HEK293 (cell line): ENCODE measurements at regions not wholly inside any gene's neighbourhood (a gene's known extent, or its start where the extent isn't known, plus 50 kb on each side); places are given as distances from the start of the nearest gene placed in this dataset.
A peak's percentile ranks its signal among the peaks of the same experiment; 100 is the strongest.

Experiments
- AEBP2 ChIP-seq: fragments of 450-650 bp; formaldehyde crosslinking; IDR thresholded peaks from 2 replicates; pipeline ENCODE4 v1.5.1; 2016; ENCODE audit warnings: missing biosample characterization, missing genetic modification characterization, borderline replicate concordance
- CTCF ChIP-seq: fragments of 450-650 bp; formaldehyde crosslinking; IDR thresholded peaks from 2 replicates; pipeline ENCODE4 v1.5.1; 2016; ENCODE audit warnings: missing biosample characterization, missing genetic modification characterization
- EGR2 ChIP-seq: fragments of 450-650 bp; formaldehyde crosslinking; IDR thresholded peaks from 2 replicates; pipeline ENCODE4 v1.5.1; 2016; ENCODE audit warnings: low read depth, missing biosample characterization, missing genetic modification characterization
- HIC1 ChIP-seq: fragments of 450-650 bp; formaldehyde crosslinking; IDR thresholded peaks from 2 replicates; pipeline ENCODE4 v1.5.1; 2016; ENCODE audit warnings: missing biosample characterization, missing genetic modification characterization
- KLF10 ChIP-seq: fragments of 450-650 bp; IDR thresholded peaks from 2 replicates; pipeline ENCODE4 v1.5.1; 2018; ENCODE audit warnings: missing biosample characterization, mild to moderate bottlenecking, missing genetic modification characterization
- KLF9 ChIP-seq: fragments of 450-650 bp; formaldehyde crosslinking; IDR thresholded peaks from 2 replicates; pipeline ENCODE4 v1.5.1; 2016; ENCODE audit warnings: missing biosample characterization, missing genetic modification characterization, low read depth
- OSR2 ChIP-seq: fragments of 450-650 bp; formaldehyde crosslinking; IDR thresholded peaks from 2 replicates; pipeline ENCODE4 v1.5.1; 2016; ENCODE audit warnings: missing biosample characterization, missing genetic modification characterization
- SCRT2 ChIP-seq: fragments of 450-650 bp; formaldehyde crosslinking; IDR thresholded peaks from 2 replicates; pipeline ENCODE4 v1.5.1; 2016; ENCODE audit warnings: missing biosample characterization, missing genetic modification characterization
- SETDB1 ChIP-seq: IDR thresholded peaks from one replicate; pipeline ENCODE4 v1.6.1; 2017; ENCODE audit warnings: mild to moderate bottlenecking, low read length, moderate library complexity, mixed read lengths; ENCODE audit not compliant: insufficient read length
- ZBTB20 ChIP-seq: fragments of 450-650 bp; formaldehyde crosslinking; IDR thresholded peaks from 2 replicates; pipeline ENCODE4 v1.5.1; 2016; ENCODE audit warnings: missing biosample characterization, missing genetic modification characterization
- ZNF112 ChIP-seq: fragments of 450-650 bp; formaldehyde crosslinking; IDR thresholded peaks from 2 replicates; pipeline ENCODE4 v1.5.0; 2017; ENCODE audit warnings: missing biosample characterization, missing genetic modification characterization
- ZNF155 ChIP-seq: fragments of 450-650 bp; formaldehyde crosslinking; IDR thresholded peaks from 2 replicates; pipeline ENCODE4 v1.5.1; 2016; ENCODE audit warnings: missing biosample characterization, missing genetic modification characterization
- ZNF157 ChIP-seq: fragments of 450-650 bp; formaldehyde crosslinking; IDR thresholded peaks from 2 replicates; pipeline ENCODE4 v1.5.1; 2016; ENCODE audit warnings: missing biosample characterization, missing genetic modification characterization
- ZNF24 ChIP-seq: fragments of 450-650 bp; formaldehyde crosslinking; IDR thresholded peaks from 2 replicates; pipeline ENCODE4 v1.5.1; 2016; ENCODE audit warnings: missing biosample characterization, missing genetic modification characterization
- ZNF266 ChIP-seq: fragments of 450-650 bp; formaldehyde crosslinking; IDR thresholded peaks from 2 replicates; pipeline ENCODE4 v1.5.1; 2016; ENCODE audit warnings: missing biosample characterization, missing genetic modification characterization, low read depth
- ZNF354C ChIP-seq: fragments of 450-650 bp; formaldehyde crosslinking; IDR thresholded peaks from 2 replicates; pipeline ENCODE4 v1.5.1; 2016; ENCODE audit warnings: missing biosample characterization, missing genetic modification characterization, low read depth, borderline replicate concordance
- ZNF398 ChIP-seq: fragments of 450-650 bp; formaldehyde crosslinking; IDR thresholded peaks from 2 replicates; pipeline ENCODE4 v1.5.1; 2017; ENCODE audit warnings: missing biosample characterization, missing genetic modification characterization
- ZNF580 ChIP-seq: fragments of 450-650 bp; formaldehyde crosslinking; IDR thresholded peaks from 2 replicates; pipeline ENCODE4 v1.5.1; 2016; ENCODE audit warnings: missing biosample characterization, missing genetic modification characterization
- ZNF610 ChIP-seq: fragments of 450-650 bp; formaldehyde crosslinking; IDR thresholded peaks from 2 replicates; pipeline ENCODE4 v1.5.1; 2016; ENCODE audit warnings: missing biosample characterization, missing genetic modification characterization, borderline replicate concordance
- ZNF660 ChIP-seq: fragments of 450-650 bp; IDR thresholded peaks from 2 replicates; pipeline ENCODE4 v1.5.1; 2018; ENCODE audit warnings: missing biosample characterization, mild to moderate bottlenecking, missing genetic modification characterization
- ZNF670 ChIP-seq: fragments of 450-650 bp; formaldehyde crosslinking; IDR thresholded peaks from 2 replicates; pipeline ENCODE4 v1.5.1; 2016; ENCODE audit warnings: missing biosample characterization, missing genetic modification characterization, low read depth
- ZNF704 ChIP-seq: fragments of 450-650 bp; formaldehyde crosslinking; IDR thresholded peaks from 2 replicates; pipeline ENCODE4 v1.5.1; 2016; ENCODE audit warnings: missing biosample characterization, missing genetic modification characterization
- ZNF707 ChIP-seq: fragments of 450-650 bp; formaldehyde crosslinking; IDR thresholded peaks from 2 replicates; pipeline ENCODE4 v1.5.1; 2016; ENCODE audit warnings: missing biosample characterization, missing genetic modification characterization
- ZNF747 ChIP-seq: fragments of 450-650 bp; formaldehyde crosslinking; IDR thresholded peaks from 2 replicates; pipeline ENCODE4 v1.5.1; 2016; ENCODE audit warnings: missing biosample characterization, missing genetic modification characterization
- ZNF792 ChIP-seq: fragments of 450-650 bp; formaldehyde crosslinking; IDR thresholded peaks from 2 replicates; pipeline ENCODE4 v1.5.1; 2016; ENCODE audit warnings: missing biosample characterization, missing genetic modification characterization
- ZNF843 ChIP-seq: fragments of 450-650 bp; formaldehyde crosslinking; IDR thresholded peaks from 2 replicates; pipeline ENCODE4 v1.5.1; 2016; ENCODE audit warnings: missing biosample characterization, missing genetic modification characterization
- ZSCAN23 ChIP-seq: fragments of 450-650 bp; formaldehyde crosslinking; IDR thresholded peaks from 2 replicates; pipeline ENCODE4 v1.5.1; 2016; ENCODE audit warnings: missing biosample characterization, missing genetic modification characterization
- ZSCAN4 ChIP-seq: fragments of 450-650 bp; formaldehyde crosslinking; IDR thresholded peaks from 2 replicates; pipeline ENCODE4 v1.5.1; 2017; ENCODE audit warnings: missing biosample characterization, missing genetic modification characterization
- ZSCAN5A ChIP-seq: fragments of 450-650 bp; formaldehyde crosslinking; IDR thresholded peaks from 2 replicates; pipeline ENCODE4 v1.5.1; 2016; ENCODE audit warnings: missing biosample characterization, missing genetic modification characterization

- TF ChIP-seq AEBP2 (tag by site-specific recombination): no peak
- TF ChIP-seq ZNF112 (tag by site-specific recombination): no peak
- TF ChIP-seq ZNF704: no peak
- no peak for TF ChIP-seq ZSCAN4 (tag by site-specific recombination)
- TF ChIP-seq KLF9 (tag by site-specific recombination): no peak
- no peak for TF ChIP-seq ZNF707 (tag by site-specific recombination)
- no peak for TF ChIP-seq ZNF670 (tag by site-specific recombination)
- TF ChIP-seq EGR2 (tag by site-specific recombination): no peak
- no peak for TF ChIP-seq ZSCAN23 (tag by site-specific recombination)
- no peak for TF ChIP-seq ZNF660 (tag by site-specific recombination)
- TF ChIP-seq ZNF24 (tag by site-specific recombination): no peak
- TF ChIP-seq ZNF747: no peak
- no peak for TF ChIP-seq ZNF266 (tag by site-specific recombination)
- 0 out of 2 replicates have a peak, but pooled peaks have one; percentile 36 for TF ChIP-seq HIC1 (tag by site-specific recombination)
- no peak for TF ChIP-seq CTCF (tag by site-specific recombination)
- TF ChIP-seq ZNF580: 0 out of 2 replicates have a peak, but pooled peaks have one; percentile 16
- TF ChIP-seq ZNF354C: no peak
- no peak for TF ChIP-seq ZNF398
- TF ChIP-seq SCRT2: peak; percentile 36; the same call in 1 of the 2 replicates
- no peak for TF ChIP-seq ZNF157 (tag by site-specific recombination)
- no peak for TF ChIP-seq ZNF610
- no peak for TF ChIP-seq ZSCAN5A (tag by site-specific recombination)
- no peak for TF ChIP-seq ZNF792 (tag by site-specific recombination)
- TF ChIP-seq KLF10 (tag by site-specific recombination): no peak
- no peak for TF ChIP-seq ZBTB20 (tag by site-specific recombination)
- TF ChIP-seq ZNF843 (tag by site-specific recombination): 0 out of 2 replicates have a peak, but pooled peaks have one; percentile 45
- TF ChIP-seq OSR2: peak; percentile 94
- no peak for TF ChIP-seq ZNF155
- no peak for TF ChIP-seq SETDB1
Observed at GRCh38 chr4:182190306-182190705, 52.9 kb upstream of the TENM3 start (continued).
